ENCODE measurements at regions not wholly inside any gene's neighbourhood (a gene's known extent, or its start where the extent isn't known, plus 50 kb on each side); places are given as distances from the start of the nearest gene placed in this dataset.

DNA sequence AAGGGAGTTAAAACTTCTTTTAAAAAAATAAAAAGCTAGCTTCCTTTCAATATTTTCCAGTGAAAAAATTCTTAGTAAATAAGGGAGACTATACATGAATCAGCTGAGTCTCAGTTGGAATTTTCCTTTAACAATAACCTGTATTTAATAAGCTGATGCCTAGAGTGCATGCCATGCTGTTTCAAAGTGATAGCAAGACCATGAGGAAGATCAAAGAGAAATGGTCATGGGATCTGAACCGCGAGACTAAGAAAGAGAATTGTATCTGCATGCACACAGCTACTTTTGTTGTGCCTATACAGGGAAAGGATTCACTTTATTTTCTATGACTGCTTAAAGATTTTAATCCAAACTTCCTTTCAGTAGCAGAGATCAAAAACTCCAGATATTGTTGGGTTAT is 2217.0 kb downstream of the MAT2B start:
- TF ChIP-seq, protein P1, sequence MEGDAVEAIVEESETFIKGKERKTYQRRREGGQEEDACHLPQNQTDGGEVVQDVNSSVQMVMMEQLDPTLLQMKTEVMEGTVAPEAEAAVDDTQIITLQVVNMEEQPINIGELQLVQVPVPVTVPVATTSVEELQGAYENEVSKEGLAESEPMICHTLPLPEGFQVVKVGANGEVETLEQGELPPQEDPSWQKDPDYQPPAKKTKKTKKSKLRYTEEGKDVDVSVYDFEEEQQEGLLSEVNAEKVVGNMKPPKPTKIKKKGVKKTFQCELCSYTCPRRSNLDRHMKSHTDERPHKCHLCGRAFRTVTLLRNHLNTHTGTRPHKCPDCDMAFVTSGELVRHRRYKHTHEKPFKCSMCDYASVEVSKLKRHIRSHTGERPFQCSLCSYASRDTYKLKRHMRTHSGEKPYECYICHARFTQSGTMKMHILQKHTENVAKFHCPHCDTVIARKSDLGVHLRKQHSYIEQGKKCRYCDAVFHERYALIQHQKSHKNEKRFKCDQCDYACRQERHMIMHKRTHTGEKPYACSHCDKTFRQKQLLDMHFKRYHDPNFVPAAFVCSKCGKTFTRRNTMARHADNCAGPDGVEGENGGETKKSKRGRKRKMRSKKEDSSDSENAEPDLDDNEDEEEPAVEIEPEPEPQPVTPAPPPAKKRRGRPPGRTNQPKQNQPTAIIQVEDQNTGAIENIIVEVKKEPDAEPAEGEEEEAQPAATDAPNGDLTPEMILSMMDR (IDR thresholded peaks at IDR 0.05; ENCODE audit: extremely low read depth, low read depth, low read length) = no peak
- Histone ChIP-seq H4K20me1 (ENCODE audit: insufficient read depth, low read length) (no peaks in the 10 kb centered on the region), H3K9me3 (ENCODE audit: low read depth, low read length) (no peaks in the 10 kb centered on the region)

DNA sequence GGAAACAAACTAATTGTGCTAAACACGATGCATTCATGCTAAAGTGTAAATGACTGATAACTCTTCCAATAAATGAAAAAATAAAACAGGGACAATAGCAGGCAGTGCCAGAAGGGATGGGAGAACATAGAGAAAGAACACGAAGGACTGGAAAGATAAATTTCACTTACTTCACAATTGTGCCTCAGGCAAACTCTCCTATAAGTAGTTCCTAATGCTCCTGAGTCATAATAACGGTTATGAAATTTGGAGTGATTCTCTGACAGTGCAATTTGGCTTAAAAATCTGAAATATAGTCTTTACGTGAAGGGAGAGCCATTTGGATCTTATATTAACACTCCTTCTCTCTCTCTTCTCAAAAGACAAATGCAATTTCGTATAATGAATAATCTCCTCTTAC is 2218.5 kb downstream of the MAT2B start:
- TF ChIP-seq, protein P1 (IDR thresholded peaks at IDR 0.05; ENCODE audit: extremely low read depth, low read depth, low read length) = no peak
- H3K4me2 ChIP-seq (ENCODE audit: insufficient read depth, low read length) = no peak overlapping the region
- no peak overlapping the region for H3K27ac ChIP-seq (ENCODE audit: low read depth, low read length)
- H3K9me3 ChIP-seq (ENCODE audit: low read depth, low read length) = no peaks in the 10 kb centered on the region
- no peaks in the 10 kb centered on the region for H4K20me1 ChIP-seq (ENCODE audit: insufficient read depth, low read length)
- H3K4me1 ChIP-seq (ENCODE audit: insufficient read depth, low read length) = no peaks in the 10 kb centered on the region
- no peaks in the 10 kb centered on the region for H3K36me3 ChIP-seq (ENCODE audit: insufficient read depth, low read length)
- no peak overlapping the region for H3K4me3 ChIP-seq (ENCODE audit: insufficient read depth, low read length)
- no peaks in the 10 kb centered on the region for H3K27me3 ChIP-seq (ENCODE audit: insufficient read depth, low read length)
- H2AFZ ChIP-seq (ENCODE audit: low read length) = no peak overlapping the region
- H3K79me2 ChIP-seq (ENCODE audit: insufficient read depth, low read length) = no peaks in the 10 kb centered on the region
- DNase-seq (ENCODE audit: insufficient read length, low spot score, missing footprints) = no peak

More for the DNA sequence above, 2217.0 kb downstream of the MAT2B start:
- Histone ChIP-seq H3K27me3 (ENCODE audit: insufficient read depth, low read length) (no peaks in the 10 kb centered on the region), H3K4me2 (ENCODE audit: insufficient read depth, low read length) (no peak overlapping the region), H3K27ac (ENCODE audit: low read depth, low read length) (no peak overlapping the region), H3K36me3 (ENCODE audit: insufficient read depth, low read length) (no peaks in the 10 kb centered on the region), H3K4me3 (ENCODE audit: insufficient read depth, low read length) (no peak overlapping the region), H3K79me2 (ENCODE audit: insufficient read depth, low read length) (no peaks in the 10 kb centered on the region), H3K4me1 (ENCODE audit: insufficient read depth, low read length) (no peaks in the 10 kb centered on the region), H2AFZ (ENCODE audit: low read length) (no peak overlapping the region)
- DNase-seq (ENCODE audit: insufficient read length, low spot score, missing footprints) = no peak

DNA sequence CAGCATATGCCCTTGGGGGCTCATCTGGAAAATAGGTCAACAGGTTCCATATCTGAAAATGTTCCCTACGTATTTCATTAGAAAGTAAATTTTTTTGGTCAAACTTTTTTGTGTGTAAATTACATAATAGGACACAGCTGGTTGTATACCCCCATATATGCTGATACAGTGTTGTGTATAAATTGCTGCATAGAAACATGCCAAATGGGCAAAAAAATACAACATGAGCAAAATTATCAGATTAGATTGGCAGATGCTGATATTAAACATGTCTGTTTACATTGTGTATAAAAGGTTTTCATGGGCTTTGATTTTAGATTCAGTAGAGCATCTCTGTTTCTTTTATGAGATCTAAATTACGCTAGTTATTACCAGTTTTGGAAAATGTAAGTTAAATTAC is 2223.0 kb downstream of the MAT2B start:
- H3K4me2 ChIP-seq (ENCODE audit: insufficient read depth, low read length) = no peak overlapping the region
- no peaks in the 10 kb centered on the region for H4K20me1 ChIP-seq (ENCODE audit: insufficient read depth, low read length)
- no peak overlapping the region for H2AFZ ChIP-seq (ENCODE audit: low read length)
- H3K27me3 ChIP-seq (ENCODE audit: insufficient read depth, low read length) = no peaks in the 10 kb centered on the region
- H3K4me1 ChIP-seq (ENCODE audit: insufficient read depth, low read length) = no peaks in the 10 kb centered on the region
- TF ChIP-seq, protein P1 (IDR thresholded peaks at IDR 0.05; ENCODE audit: extremely low read depth, low read depth, low read length) = no peak
- H3K27ac ChIP-seq (ENCODE audit: low read depth, low read length) = no peak overlapping the region
- DNase-seq (ENCODE audit: insufficient read length, low spot score, missing footprints) = no peak
- no peaks in the 10 kb centered on the region for H3K79me2 ChIP-seq (ENCODE audit: insufficient read depth, low read length)
- no peaks in the 10 kb centered on the region for H3K36me3 ChIP-seq (ENCODE audit: insufficient read depth, low read length)
- no peak overlapping the region for H3K4me3 ChIP-seq (ENCODE audit: insufficient read depth, low read length)
- peaks cover 4% of the 10 kb centered on the region for H3K9me3 ChIP-seq (ENCODE audit: low read depth, low read length)

DNA sequence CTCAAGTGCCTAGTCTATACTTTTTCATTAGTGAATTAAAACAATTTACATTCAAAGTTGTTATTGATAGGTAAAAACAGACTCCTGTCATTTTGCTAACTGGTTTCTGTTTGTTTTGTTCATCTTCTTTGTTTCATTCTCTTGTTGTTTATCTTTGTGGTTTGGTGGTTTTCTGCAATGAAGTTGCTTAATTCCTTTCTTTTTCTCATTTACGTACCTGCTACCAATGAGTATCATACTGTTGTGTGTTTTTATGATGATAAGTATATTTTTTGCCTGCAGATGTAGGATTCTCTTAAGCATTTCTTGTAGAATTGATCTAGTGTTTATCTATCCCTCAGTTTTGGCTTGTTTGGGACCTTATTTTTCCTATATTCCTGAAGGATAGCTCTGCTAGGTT is 2230.0 kb downstream of the MAT2B start:
- H3K4me3 ChIP-seq (ENCODE audit: insufficient read depth, low read length) = no peak overlapping the region
- no peaks in the 10 kb centered on the region for H3K27me3 ChIP-seq (ENCODE audit: insufficient read depth, low read length)
- no peak overlapping the region for H3K4me2 ChIP-seq (ENCODE audit: insufficient read depth, low read length)
- no peak for DNase-seq (ENCODE audit: insufficient read length, low spot score, missing footprints)
- H3K9me3 ChIP-seq (ENCODE audit: low read depth, low read length) = peaks cover 6% of the 10 kb centered on the region
- H3K36me3 ChIP-seq (ENCODE audit: insufficient read depth, low read length) = no peaks in the 10 kb centered on the region
- TF ChIP-seq, protein P1 (IDR thresholded peaks at IDR 0.05; ENCODE audit: extremely low read depth, low read depth, low read length) = no peak
- no peak overlapping the region for H3K27ac ChIP-seq (ENCODE audit: low read depth, low read length)
- no peaks in the 10 kb centered on the region for H3K4me1 ChIP-seq (ENCODE audit: insufficient read depth, low read length)
- no peak overlapping the region for H2AFZ ChIP-seq (ENCODE audit: low read length)
- no peaks in the 10 kb centered on the region for H3K79me2 ChIP-seq (ENCODE audit: insufficient read depth, low read length)
- no peaks in the 10 kb centered on the region for H4K20me1 ChIP-seq (ENCODE audit: insufficient read depth, low read length)
